WTC11 (cell line): ENCODE measurements at regions not wholly inside any gene's neighbourhood (a gene's known extent, or its start where the extent isn't known, plus 50 kb on each side); places are given as distances from the start of the nearest gene placed in this dataset.

Experiments
- ATAC-seq: fragments of 200-7000 bp; cut with Tn5 transposase; 2 replicates; pipeline ENCODE4 v1.10.0; 2021; ENCODE audit warnings: mild to moderate bottlenecking, moderate library complexity
- CTCF ChIA-PET: fragments of 300-600 bp; sonication (Branson Sonifier 250); formaldehyde crosslinking; loops from one replicate; lab custom pipeline; 2021; ENCODE audit warnings: antibody characterized with exemption; lab: Charles Lee
- POLR2A ChIA-PET: fragments of 350-600 bp; sonication (Branson Sonifier 250); formaldehyde crosslinking; loops from one replicate; lab custom pipeline; 2021; ENCODE audit warnings: antibody characterized with exemption; lab: Charles Lee
- DNase-seq: peaks from one replicate; pipeline ENCODE4 v3.0.0; 2021; ENCODE audit warnings: low spot score
- H3K27ac Mint-ChIP-seq: 2 replicates; pipeline ENCODE4 v1.8.0; 2021; ENCODE audit warnings: mixed read lengths
- H3K27me3 Mint-ChIP-seq: 2 replicates; pipeline ENCODE4 v1.8.0; 2021; ENCODE audit warnings: low read depth, mild to moderate bottlenecking, moderate library complexity, mixed read lengths
- H3K36me3 Mint-ChIP-seq: 2 replicates; pipeline ENCODE4 v1.8.0; 2021; ENCODE audit warnings: mixed read lengths
- H3K4me1 Mint-ChIP-seq: 2 replicates; pipeline ENCODE4 v1.8.0; 2022; ENCODE audit warnings: mixed read lengths
- H3K4me3 Mint-ChIP-seq: 2 replicates; pipeline ENCODE4 v1.8.0; 2021; ENCODE audit warnings: mild to moderate bottlenecking, moderate library complexity, mixed read lengths
- H3K9me3 Mint-ChIP-seq: 2 replicates; pipeline ENCODE4 v1.8.0; 2021; ENCODE audit warnings: mixed read lengths
- ATF1 ChIP-seq: sonication (generic); formaldehyde crosslinking; IDR thresholded peaks from 2 replicates; pipeline ENCODE4 v1.8.1; 2023; ENCODE audit warnings: mild to moderate bottlenecking, moderate library complexity, missing genetic modification reagents
- ATF3 ChIP-seq: sonication (generic); formaldehyde crosslinking; conservative IDR thresholded peaks from 2 replicates; pipeline ENCODE4 v1.8.1; 2022; ENCODE audit warnings: mild to moderate bottlenecking, missing genetic modification reagents
- ATF6 ChIP-seq: sonication (generic); formaldehyde crosslinking; IDR thresholded peaks from 2 replicates; pipeline ENCODE4 v1.8.1; 2023; ENCODE audit warnings: mild to moderate bottlenecking, missing genetic modification reagents
- CBFB ChIP-seq: sonication (generic); formaldehyde crosslinking; IDR thresholded peaks from 2 replicates; pipeline ENCODE4 v1.8.1; 2022; ENCODE audit warnings: mild to moderate bottlenecking, low read depth, missing genetic modification reagents
- CREB1 ChIP-seq: sonication (generic); formaldehyde crosslinking; IDR thresholded peaks from 2 replicates; pipeline ENCODE4 v1.8.0; 2023; ENCODE audit warnings: mild to moderate bottlenecking, missing genetic modification reagents
- FOXK1 ChIP-seq: sonication (generic); formaldehyde crosslinking; IDR thresholded peaks from 2 replicates; pipeline ENCODE4 v1.8.0; 2022; ENCODE audit warnings: mild to moderate bottlenecking, moderate library complexity, missing genetic modification reagents
- KAT7 ChIP-seq: sonication (generic); formaldehyde crosslinking; IDR thresholded peaks from 2 replicates; pipeline ENCODE4 v1.8.1; 2023; ENCODE audit warnings: missing genetic modification reagents, mild to moderate bottlenecking, borderline replicate concordance
- MXD4 ChIP-seq: fragments of 250-450 bp; sonication (Bioruptor Pico); IDR thresholded peaks from 2 replicates; pipeline ENCODE4 v1.8.0; 2021; ENCODE audit warnings: mild to moderate bottlenecking, moderate library complexity, borderline replicate concordance
- NFE2L1 ChIP-seq: sonication (generic); formaldehyde crosslinking; IDR thresholded peaks from 2 replicates; pipeline ENCODE4 v1.8.1; 2023; ENCODE audit warnings: missing genetic modification reagents
- OVOL2 ChIP-seq: fragments of 250-450 bp; sonication (Bioruptor Pico); IDR thresholded peaks from 2 replicates; pipeline ENCODE4 v1.9.0; 2021; ENCODE audit warnings: mild to moderate bottlenecking, borderline replicate concordance
- PRDM15 ChIP-seq: sonication (generic); formaldehyde crosslinking; IDR thresholded peaks from 2 replicates; pipeline ENCODE4 v1.8.0; 2022; ENCODE audit warnings: missing genetic modification reagents
- SMAD3 ChIP-seq: sonication (generic); formaldehyde crosslinking; IDR thresholded peaks from 2 replicates; pipeline ENCODE4 v1.8.0; 2022; ENCODE audit warnings: missing genetic modification reagents, mild to moderate bottlenecking, borderline replicate concordance
- TP53 ChIP-seq: sonication (generic); formaldehyde crosslinking; IDR thresholded peaks from 2 replicates; pipeline ENCODE4 v1.8.1; 2023; ENCODE audit warnings: mild to moderate bottlenecking, missing genetic modification reagents
- ZNF219 ChIP-seq: sonication (generic); formaldehyde crosslinking; IDR thresholded peaks from 2 replicates; pipeline ENCODE4 v1.8.0; 2023; ENCODE audit warnings: missing genetic modification reagents, mild to moderate bottlenecking, borderline replicate concordance
- ZNF281 ChIP-seq: sonication (generic); formaldehyde crosslinking; IDR thresholded peaks from 2 replicates; pipeline ENCODE4 v1.8.0; 2023; ENCODE audit warnings: mild to moderate bottlenecking, missing genetic modification reagents
- ZNF396 ChIP-seq: fragments of 250-450 bp; sonication (Bioruptor Pico); IDR thresholded peaks from 2 replicates; pipeline ENCODE4 v1.8.0; 2021; ENCODE audit warnings: mild to moderate bottlenecking, moderate library complexity, borderline replicate concordance
- ZNF671 ChIP-seq: fragments of 250-450 bp; sonication (Bioruptor Pico); IDR thresholded peaks from 2 replicates; pipeline ENCODE4 v1.8.0; 2021; ENCODE audit warnings: mild to moderate bottlenecking
- TF ChIP-seq, protein P1 (sequence below): sonication (generic); formaldehyde crosslinking; IDR thresholded peaks from 2 replicates; pipeline ENCODE4 v1.8.1; 2022; ENCODE audit warnings: mild to moderate bottlenecking, moderate library complexity, missing genetic modification reagents
- TF ChIP-seq, protein P2 (sequence below): sonication (generic); formaldehyde crosslinking; IDR thresholded peaks from 2 replicates; pipeline ENCODE4 v1.8.1; 2022; ENCODE audit warnings: missing genetic modification reagents, borderline replicate concordance
- TF ChIP-seq, protein P3 (sequence below): sonication (generic); formaldehyde crosslinking; IDR thresholded peaks from 2 replicates; pipeline ENCODE4 v1.8.1; 2022; ENCODE audit warnings: low read depth, mild to moderate bottlenecking, moderate library complexity, missing genetic modification reagents, borderline replicate concordance

DNA sequence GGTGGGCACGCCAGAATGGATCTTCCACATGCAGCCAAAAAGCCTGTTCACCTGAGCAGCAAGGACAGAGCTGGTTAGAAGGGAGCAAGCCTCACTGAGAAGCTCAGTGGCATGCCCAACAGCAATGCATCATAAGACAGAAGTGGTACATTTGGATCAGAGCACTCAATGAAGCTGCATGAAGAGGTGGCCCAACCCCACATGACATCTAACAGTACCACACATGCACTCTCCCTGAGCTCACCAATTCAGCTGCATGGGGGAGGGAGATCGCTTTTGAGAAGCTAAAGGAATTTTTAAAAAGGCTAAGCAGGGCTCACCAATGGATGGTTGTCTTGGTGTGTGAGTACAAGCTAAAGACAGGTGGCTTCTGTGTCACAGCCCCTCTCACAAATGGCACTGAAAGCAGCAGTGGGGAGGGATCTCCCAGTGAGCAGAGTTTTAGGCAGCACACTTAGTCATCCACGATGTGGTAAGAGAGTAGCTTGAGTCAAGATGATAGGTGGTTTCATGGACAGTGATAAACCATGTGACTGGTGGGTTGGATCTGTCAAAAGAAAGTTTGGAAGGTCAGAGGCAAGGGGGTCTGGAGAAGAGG lies 166.6 kb upstream of the TAB2 start:
- ATAC-seq (no peak), DNase-seq (no peak)
- Mint-ChIP-seq H3K27me3 (peaks cover 2% of the 10 kb centered on the region; the same call in 1 of the 2 replicates), H3K4me1 (no peaks in the 10 kb centered on the region), H3K4me3 (no peak overlapping the region), H3K9me3 (peaks cover 17% of the 10 kb centered on the region), H3K27ac (no peak overlapping the region)
- POLR2A ChIA-PET, result no interaction called here
- CTCF ChIA-PET, result interaction anchor here (1.1 kb wide), 1 partner anchor 281 kb away, joined by 3 read pairs; no protein-coding TSS in a partner anchor
- TF ChIP-seq ATF6 (CRISPR knock-in tag) (no peak), ATF1 (no peak), PRDM15 (no peak), CBFB (CRISPR knock-in tag) (no peak), FOXK1 (CRISPR knock-in tag) (no peak), ATF3 (CRISPR knock-in tag) (no peak), MXD4 (CRISPR knock-in tag) (no peak)
- TF ChIP-seq, protein P1, sequence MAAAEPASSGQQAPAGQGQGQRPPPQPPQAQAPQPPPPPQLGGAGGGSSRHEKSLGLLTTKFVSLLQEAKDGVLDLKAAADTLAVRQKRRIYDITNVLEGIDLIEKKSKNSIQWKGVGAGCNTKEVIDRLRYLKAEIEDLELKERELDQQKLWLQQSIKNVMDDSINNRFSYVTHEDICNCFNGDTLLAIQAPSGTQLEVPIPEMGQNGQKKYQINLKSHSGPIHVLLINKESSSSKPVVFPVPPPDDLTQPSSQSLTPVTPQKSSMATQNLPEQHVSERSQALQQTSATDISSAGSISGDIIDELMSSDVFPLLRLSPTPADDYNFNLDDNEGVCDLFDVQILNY (CRISPR knock-in tag), result no peak
- TF ChIP-seq, all 79 proteins: peak for 0
- H3K36me3 Mint-ChIP-seq, result no peaks in the 10 kb centered on the region

GRCh38 chr6:149152521-149152920 lies 165.0 kb upstream of the TAB2 start:
- Mint-ChIP-seq H3K27me3 (peaks cover 2% of the 10 kb centered on the region; the same call in 1 of the 2 replicates), H3K36me3 (no peaks in the 10 kb centered on the region), H3K27ac (no peak overlapping the region), H3K4me3 (no peak overlapping the region), H3K9me3 (peaks cover 17% of the 10 kb centered on the region), H3K4me1 (peaks cover 4% of the 10 kb centered on the region)
- ChIA-PET CTCF (interaction anchor here (0.9 to 1.3 kb wide), 2 partner anchors 38 to 280 kb away, joined by 4 read pairs; no protein-coding TSS in a partner anchor), POLR2A (no interaction called here)
- DNase-seq, result no peak
- ATAC-seq, result no peak
- TF ChIP-seq, protein P2, sequence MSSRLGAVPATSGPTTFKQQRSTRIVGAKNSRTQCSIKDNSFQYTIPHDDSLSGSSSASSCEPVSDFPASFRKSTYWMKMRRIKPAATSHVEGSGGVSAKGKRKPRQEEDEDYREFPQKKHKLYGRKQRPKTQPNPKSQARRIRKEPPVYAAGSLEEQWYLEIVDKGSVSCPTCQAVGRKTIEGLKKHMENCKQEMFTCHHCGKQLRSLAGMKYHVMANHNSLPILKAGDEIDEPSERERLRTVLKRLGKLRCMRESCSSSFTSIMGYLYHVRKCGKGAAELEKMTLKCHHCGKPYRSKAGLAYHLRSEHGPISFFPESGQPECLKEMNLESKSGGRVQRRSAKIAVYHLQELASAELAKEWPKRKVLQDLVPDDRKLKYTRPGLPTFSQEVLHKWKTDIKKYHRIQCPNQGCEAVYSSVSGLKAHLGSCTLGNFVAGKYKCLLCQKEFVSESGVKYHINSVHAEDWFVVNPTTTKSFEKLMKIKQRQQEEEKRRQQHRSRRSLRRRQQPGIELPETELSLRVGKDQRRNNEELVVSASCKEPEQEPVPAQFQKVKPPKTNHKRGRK (CRISPR knock-in tag), result no peak
- TF ChIP-seq ZNF671 (CRISPR knock-in tag), result no peak
- TF ChIP-seq CREB1 (CRISPR knock-in tag), result no peak
- TF ChIP-seq, protein P3, sequence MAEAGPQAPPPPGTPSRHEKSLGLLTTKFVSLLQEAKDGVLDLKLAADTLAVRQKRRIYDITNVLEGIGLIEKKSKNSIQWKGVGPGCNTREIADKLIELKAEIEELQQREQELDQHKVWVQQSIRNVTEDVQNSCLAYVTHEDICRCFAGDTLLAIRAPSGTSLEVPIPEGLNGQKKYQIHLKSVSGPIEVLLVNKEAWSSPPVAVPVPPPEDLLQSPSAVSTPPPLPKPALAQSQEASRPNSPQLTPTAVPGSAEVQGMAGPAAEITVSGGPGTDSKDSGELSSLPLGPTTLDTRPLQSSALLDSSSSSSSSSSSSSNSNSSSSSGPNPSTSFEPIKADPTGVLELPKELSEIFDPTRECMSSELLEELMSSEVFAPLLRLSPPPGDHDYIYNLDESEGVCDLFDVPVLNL (CRISPR knock-in tag), result no peak
- TF ChIP-seq ZNF219 (CRISPR knock-in tag), result no peak
- TF ChIP-seq, protein P1 (CRISPR knock-in tag), result no peak
- TF ChIP-seq KAT7, result no peak
- no peak for TF ChIP-seq ZNF396 (CRISPR knock-in tag)
- TF ChIP-seq TP53 (CRISPR knock-in tag), result no peak
- TF ChIP-seq OVOL2 (CRISPR knock-in tag), result no peak
- TF ChIP-seq ZNF281 (CRISPR knock-in tag), result no peak
- no peak for TF ChIP-seq SMAD3 (CRISPR knock-in tag)
- TF ChIP-seq NFE2L1 (CRISPR knock-in tag), result no peak
